ENCODE measurements at regions not wholly inside any gene's neighbourhood (a gene's known extent, or its start where the extent isn't known, plus 50 kb on each side); places are given as distances from the start of the nearest gene placed in this dataset.
"Not testable (repeated sequence)": the region's sequence is repeated elsewhere in the genome, so short reads cannot be mapped to it uniquely, and the experiment has no call there.

GRCh38 chr12:31820832-31821231, 92.0 kb upstream of the AMN1 start:
- no peak for DNase-seq (ENCODE audit: low spot score)

GRCh38 chr12:31819427-31819826, 90.6 kb upstream of the AMN1 start:
- no peak for DNase-seq (ENCODE audit: low spot score)

GRCh38 chr12:31818623-31819268, 89.9 kb upstream of the AMN1 start:
- no peak for DNase-seq (ENCODE audit: low spot score)

- no peak for DNase-seq (ENCODE audit: low spot score)
Observed at GRCh38 chr12:31817120-31817519, 88.3 kb upstream of the AMN1 start.

- DNase-seq (ENCODE audit: low spot score) = no peak
Observed at GRCh38 chr12:31815096-31815495, 86.3 kb upstream of the AMN1 start.

- no peak for DNase-seq (ENCODE audit: low spot score)
Observed at GRCh38 chr12:31813305-31813704, 84.5 kb upstream of the AMN1 start.

GRCh38 chr12:31807773-31808097, 78.9 kb upstream of the AMN1 start:
- DNase-seq (ENCODE audit: low spot score) = no peak

GRCh38 chr12:31807081-31807772, 78.4 kb upstream of the AMN1 start:
- DNase-seq (ENCODE audit: low spot score) = not testable (repeated sequence)

GRCh38 chr12:31805681-31806080, 76.9 kb upstream of the AMN1 start:
- not testable (repeated sequence) for DNase-seq (ENCODE audit: low spot score)

GRCh38 chr12:31804707-31805106, 75.9 kb upstream of the AMN1 start:
- not testable (repeated sequence) for DNase-seq (ENCODE audit: low spot score)

GRCh38 chr12:31804185-31804504, 75.3 kb upstream of the AMN1 start:
- DNase-seq (ENCODE audit: low spot score) = no peak

- no peak for DNase-seq (ENCODE audit: low spot score)
Observed at GRCh38 chr12:31803306-31804184, 74.7 kb upstream of the AMN1 start.

- no peak for DNase-seq (ENCODE audit: low spot score)
Observed at GRCh38 chr12:31801872-31802271, 73.1 kb upstream of the AMN1 start.

GRCh38 chr12:31797230-31797872, 68.5 kb upstream of the AMN1 start:
- DNase-seq (ENCODE audit: low spot score) = no peak

- no peak for DNase-seq (ENCODE audit: low spot score)
Observed at GRCh38 chr12:31796270-31796951, 67.6 kb upstream of the AMN1 start.

- no peak for DNase-seq (ENCODE audit: low spot score)
Observed at GRCh38 chr12:31794745-31795144, 65.9 kb upstream of the AMN1 start.

- not testable (repeated sequence) for DNase-seq (ENCODE audit: low spot score)
Observed at GRCh38 chr12:31791265-31791664, 62.4 kb upstream of the AMN1 start.

- DNase-seq (ENCODE audit: low spot score) = no peak
Observed at GRCh38 chr12:31790759-31791158, 61.9 kb upstream of the AMN1 start.

- no peak for DNase-seq (ENCODE audit: low spot score)
Observed at GRCh38 chr12:31785318-31785717, 56.5 kb upstream of the AMN1 start.

GRCh38 chr12:31783996-31784645, 55.3 kb upstream of the AMN1 start:
- DNase-seq (ENCODE audit: low spot score) = no peak

- DNase-seq (ENCODE audit: low spot score) = no peak
Observed at GRCh38 chr12:31783556-31783955, 54.7 kb upstream of the AMN1 start.
